Left forelimb (tissue), 1 donor: ENCODE measurements at regions not wholly inside any gene's neighbourhood (a gene's known extent, or its start where the extent isn't known, plus 50 kb on each side); places are given as distances from the start of the nearest gene placed in this dataset.
"Not testable (repeated sequence)": the region's sequence is repeated elsewhere in the genome, so short reads cannot be mapped to it uniquely, and the experiment has no call there.

ENCODE experiments used
- DNase-seq: peaks from one replicate; pipeline ENCODE4 v3.0.0-alpha.2; 2018; ENCODE audit warnings: low spot score

DNA sequence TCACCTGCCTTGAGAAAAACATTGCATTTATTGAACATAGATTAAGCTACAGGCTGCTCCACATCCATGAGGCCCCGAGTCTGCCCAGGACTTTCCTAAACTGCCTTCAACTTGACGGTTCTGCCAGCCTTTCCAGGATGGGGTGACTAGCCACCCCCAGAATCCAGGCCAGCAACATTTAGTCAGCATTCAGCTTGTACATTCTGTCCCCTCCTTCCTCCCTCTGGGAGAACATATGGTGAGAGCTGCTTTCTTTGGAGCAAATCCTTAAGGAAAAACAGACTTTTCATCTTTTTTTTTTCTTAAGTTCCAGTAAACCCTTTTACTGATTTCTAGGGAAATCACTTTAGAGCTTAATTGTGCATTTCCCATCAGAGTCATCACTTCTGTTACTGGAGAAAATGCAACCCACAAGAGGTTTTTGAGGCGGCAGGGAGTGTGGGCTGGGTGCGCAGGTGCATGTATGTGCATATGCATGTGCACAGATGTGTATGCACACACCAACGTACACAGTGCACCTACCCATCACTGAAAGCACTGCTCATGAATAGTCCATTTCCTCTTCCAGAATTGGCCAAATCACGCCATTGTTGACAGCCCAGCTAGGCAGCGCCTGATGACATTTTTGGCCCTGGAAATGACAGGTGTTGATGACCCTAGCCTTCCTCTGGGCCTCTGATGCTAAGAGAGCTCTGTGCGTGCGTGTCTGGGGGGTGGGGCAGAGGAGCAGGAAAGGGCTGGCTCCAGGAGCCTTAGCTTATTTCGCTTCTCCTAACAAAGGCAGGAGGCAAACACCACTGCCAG, 145.6 kb downstream of the HSD17B3 start:
- no peak for DNase-seq

DNA sequence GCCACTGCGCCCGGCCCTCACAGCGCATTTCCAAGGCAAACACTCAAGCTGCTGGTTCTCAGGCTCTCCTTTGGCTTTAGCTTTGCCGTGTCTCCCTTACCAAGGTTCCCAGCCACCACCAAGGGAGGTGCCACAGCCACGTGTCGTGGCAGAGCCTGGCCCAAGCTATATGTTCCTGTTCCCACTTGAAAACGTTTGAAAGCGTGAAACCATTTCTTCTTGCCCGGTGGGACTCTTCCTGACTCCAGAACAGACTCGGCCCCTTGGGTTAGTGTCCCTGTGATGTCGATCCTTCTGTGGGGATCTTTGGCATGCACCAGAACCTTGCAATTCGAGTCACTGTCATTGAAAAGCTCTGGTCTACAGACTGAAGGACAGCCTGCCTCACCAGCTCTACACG, 147.9 kb downstream of the HSD17B3 start:
- no peak for DNase-seq

- DNase-seq, result no peak
Observed at GRCh38 chr9:96152550-96152949, 149.4 kb downstream of the HSD17B3 start.

- DNase-seq, result no peak
Observed at GRCh38 chr9:96150324-96151227, 151.4 kb downstream of the HSD17B3 start.

DNA sequence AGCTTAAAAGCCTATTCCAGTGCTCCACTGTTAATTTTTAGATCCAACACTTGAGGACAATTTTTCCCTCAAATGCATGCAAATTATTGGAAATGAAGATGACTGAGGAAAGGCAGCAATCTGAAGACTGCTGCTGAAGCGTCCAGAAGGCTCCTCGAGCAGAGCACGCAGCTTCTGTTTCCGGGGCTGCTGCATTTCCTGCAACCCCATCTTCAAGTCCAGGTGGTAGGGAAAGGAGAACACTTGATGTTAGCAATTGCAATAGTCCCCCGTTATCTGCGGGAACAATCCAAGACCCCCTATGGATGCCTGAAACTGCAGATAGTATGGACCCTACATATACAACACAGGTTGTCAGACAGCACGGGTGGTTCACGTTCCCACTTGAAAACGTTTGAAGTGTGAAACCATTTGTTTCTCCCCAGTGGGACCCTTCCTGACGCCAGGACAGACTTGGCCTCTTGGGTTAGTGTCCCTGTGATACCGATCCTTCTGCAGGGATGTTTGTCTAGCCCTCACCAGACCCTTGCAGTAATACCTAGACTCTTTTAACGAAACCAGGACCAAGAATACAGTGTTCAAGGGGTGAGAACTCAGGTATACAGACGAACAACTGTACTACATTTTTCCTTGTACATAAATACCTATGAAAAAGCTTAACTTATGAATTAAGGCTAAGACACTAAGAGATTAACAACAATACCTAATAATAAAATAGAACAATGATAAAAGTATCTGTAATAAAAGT, 152.3 kb downstream of the HSD17B3 start:
- no peak for DNase-seq

- no peak for DNase-seq
Observed at GRCh38 chr9:96148634-96149532, 153.1 kb downstream of the HSD17B3 start.

GRCh38 chr9:96147029-96147428, 154.9 kb downstream of the HSD17B3 start:
- DNase-seq, result not testable (repeated sequence)

- no peak for DNase-seq
Observed at GRCh38 chr9:96141666-96142065, 160.3 kb downstream of the HSD17B3 start.

DNA sequence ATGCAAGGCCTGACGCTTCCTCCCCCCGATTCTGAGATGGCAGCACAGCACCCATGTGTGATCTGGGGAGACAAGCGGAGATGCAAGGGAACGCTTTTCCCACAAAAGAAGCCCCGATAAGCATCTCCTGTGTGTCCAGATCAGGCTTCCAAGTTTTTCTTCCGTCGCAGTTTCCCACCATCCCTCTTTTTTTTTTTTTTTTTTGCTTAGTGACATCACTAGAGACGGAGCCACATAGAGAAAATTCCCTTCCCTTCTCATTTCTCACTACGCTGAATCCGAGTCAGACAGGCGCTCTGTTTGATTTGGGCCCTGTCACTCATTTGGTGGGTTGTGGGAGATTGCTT, 160.9 kb downstream of the HSD17B3 start:
- DNase-seq, result no peak

DNA sequence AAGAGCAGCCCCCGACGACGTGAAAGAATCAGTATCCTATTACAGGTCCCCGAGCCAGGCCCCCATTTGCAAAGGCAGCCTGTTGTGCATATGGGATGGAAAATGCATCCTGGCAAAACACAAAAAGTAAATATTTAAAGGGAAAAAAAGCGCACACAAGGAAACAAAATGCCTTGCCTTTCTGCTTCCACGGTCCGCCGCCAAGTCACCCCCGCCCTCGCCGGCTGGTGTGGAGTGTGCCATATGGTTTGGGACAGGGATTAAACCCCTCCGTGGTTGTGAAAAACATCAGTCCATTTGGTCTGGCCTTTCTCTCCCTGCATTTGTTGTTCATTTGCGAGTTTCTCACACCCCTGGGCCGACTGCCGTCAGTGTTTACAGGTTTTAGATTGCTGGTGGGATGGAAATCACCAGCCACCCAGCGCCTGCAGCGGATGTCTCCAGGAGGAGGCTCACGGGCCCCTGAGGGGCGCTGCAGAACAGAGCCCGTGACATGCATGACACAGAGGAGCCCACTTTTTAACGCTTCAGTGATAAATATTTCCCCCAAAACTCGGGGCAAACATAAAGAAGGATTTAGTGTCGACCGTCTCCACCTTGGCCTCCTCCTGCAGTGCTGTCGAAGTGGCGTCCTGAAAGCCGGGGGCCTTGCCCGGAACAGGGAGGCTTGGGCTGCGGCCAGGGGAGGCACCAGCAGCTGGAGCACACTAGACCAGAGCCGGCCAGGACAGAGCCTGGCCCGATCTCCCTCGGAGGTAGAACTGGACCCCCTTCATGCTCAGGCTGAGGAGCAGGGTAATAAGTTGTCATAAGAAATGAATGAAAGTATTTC, 161.5 kb downstream of the HSD17B3 start:
- peak; percentile 77 for DNase-seq

- DNase-seq, result peak; percentile 77
Observed at GRCh38 chr9:96139592-96140295, 162.2 kb downstream of the HSD17B3 start.

DNA sequence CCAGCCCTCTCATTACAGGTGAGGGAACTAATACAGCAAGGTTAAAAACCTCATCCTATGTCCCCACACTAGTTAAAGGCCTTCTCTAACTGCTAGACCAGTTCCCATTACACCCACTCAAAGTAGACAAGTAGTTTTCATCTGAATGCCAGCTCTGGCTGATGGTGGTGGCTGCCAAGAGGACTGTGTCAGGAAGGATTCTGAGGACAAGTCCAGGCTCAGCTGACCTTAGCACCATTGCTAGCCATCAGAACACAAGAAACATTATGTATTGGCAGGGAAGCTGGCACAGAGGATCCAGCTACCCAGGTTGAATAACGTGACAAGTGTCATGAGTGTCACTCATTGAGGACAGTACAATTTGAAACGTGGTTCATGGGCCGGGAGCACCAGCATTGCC, 163.4 kb downstream of the HSD17B3 start:
- no peak for DNase-seq

DNA sequence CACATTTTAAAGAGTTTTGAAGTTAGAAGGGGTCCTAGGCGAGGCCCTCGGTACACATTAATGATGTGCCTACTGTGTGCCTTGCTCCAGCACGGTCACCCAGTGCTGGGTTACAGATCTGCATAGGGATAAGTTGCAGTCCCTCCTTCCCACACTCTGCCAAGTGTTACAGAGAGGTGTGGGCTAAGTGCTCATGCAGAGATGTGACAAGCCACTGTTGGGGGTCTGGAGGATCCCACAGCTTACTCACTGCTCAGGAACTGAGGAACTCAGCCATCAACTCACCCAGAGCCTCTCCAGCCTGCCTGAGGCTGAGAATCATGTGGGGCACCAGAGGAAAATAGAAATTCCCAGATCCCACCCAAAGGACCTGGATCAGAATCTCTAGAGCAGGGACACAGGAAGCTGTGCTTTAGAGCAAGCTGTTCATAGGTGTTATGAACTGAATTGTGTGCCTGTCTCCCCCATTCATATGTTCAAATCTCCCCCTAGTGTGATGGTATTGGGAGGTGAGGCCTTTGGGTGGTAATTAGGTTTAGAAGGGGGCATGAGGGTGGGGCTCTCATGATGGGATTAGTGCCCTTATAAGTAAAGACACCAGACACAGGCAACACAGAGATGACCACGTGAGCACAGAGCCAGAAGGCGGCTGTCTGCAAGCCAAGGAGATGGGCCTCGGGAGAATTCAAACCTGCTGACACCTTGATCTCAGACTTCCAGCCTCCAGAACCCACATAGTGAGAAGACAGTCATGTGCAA, 164.1 kb downstream of the HSD17B3 start:
- no peak for DNase-seq

GRCh38 chr9:96136992-96137670, 164.8 kb downstream of the HSD17B3 start:
- no peak for DNase-seq

DNA sequence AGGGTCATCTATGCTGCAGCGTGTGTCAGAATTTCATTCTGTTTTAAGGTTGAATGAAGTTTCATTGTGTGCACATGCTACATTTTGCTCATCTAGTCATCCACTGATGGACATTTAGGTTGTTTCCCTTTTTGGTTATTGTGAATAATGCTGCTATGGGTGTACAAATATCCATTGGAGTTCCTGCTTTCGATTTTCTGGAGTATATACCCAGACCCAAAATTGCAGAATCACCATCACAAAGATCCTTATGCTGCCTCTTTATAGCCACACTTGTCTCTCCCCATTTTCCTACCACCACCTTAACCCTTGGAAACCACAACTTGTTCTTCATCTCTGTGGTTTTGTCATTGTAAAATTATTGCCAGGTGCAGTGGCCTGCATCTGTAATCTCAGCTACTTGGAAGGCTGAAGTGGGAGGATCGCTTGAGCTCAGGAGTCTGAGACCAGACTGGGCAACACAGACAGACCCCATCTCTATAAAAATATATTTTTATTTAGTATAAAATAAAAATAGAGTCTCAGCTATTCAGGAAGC, 166.2 kb downstream of the HSD17B3 start:
- no peak for DNase-seq

DNA sequence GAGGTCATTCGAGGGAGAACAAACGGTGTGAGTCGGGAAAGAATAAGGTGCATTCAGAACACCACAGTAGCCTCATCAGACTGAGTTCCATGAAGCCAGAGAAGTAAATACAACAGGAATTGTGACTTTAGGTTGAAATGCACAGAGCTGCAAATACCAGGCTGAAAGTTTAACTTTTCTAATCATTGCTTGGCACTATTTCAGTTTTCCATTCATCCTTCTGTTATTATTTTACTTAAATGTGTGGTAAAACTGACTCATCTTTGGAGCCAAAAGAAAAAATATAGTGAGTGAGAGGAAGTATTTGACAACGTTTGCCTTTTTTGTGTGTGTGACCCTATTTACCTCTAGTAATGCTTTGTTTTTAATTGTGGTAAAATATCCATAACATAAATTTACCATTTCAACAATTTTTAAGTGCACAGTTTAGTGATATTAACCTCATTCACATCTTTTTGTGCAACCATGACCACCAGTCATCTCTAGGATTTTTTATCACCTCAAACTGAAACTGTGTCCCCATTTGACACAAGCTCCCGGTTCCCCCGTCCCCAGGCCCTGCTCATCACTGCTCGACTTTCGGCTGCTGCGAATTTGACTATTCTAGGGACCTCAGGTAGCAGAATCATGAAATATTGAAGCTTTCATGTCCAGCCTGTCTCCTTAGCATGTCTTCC, 166.8 kb downstream of the HSD17B3 start:
- peak; percentile 5 for DNase-seq

GRCh38 chr9:96133321-96134021, 168.5 kb downstream of the HSD17B3 start:
- peak; percentile 18 for DNase-seq
